ENCODE measurements at regions not wholly inside any gene's neighbourhood (a gene's known extent, or its start where the extent isn't known, plus 50 kb on each side); places are given as distances from the start of the nearest gene placed in this dataset.

DNA sequence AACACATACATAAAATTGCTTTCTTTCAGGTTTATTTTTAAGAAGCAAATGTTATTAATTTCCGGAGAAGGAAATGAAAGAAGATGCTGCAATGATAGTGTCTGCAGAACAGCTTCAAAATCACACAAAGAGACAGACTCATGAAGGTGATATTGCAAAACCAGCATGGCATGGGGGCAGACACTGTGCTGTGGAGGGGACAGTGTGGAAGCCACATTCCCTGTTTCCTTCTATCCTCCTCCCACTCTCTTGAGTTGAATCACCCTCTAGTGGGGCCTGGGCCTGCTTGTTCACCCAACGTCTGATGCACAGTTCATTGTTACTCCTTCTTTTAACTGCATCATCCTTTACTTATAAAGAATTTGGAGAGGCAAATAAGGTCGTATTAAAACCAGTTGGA lies 104.0 kb upstream of the INSIG1 start:
- CTCF ChIA-PET: interaction anchor here (0.8 to 1.6 kb wide), 4 partner anchors 59 to 266 kb away, joined by 3 to 5 read pairs (median 4); no protein-coding TSS in a partner anchor
- H3K4me3 ChIP-seq (replicated peaks in 1 of 3; ENCODE audit: insufficient read depth in 1 of 3, low read depth in 1 of 3, low read length in 3 of 3): no peak overlapping the region
- no peak overlapping the region for H3K27ac ChIP-seq (ENCODE audit: insufficient read depth, low read depth, low read length)
- TF ChIP-seq, protein P1, sequence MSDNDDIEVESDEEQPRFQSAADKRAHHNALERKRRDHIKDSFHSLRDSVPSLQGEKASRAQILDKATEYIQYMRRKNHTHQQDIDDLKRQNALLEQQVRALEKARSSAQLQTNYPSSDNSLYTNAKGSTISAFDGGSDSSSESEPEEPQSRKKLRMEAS (IDR thresholded peaks at IDR 0.05; ENCODE audit: insufficient read depth, insufficient read length): no peak
- TF ChIP-seq GATA2 (IDR thresholded peaks at IDR 0.05; ENCODE audit: insufficient read depth, insufficient read length, low read depth, low read length) (no peak), POLR2A (IDR thresholded peaks at IDR 0.05; ENCODE audit: low read depth, low read length) (no peak), MYC (IDR thresholded peaks at IDR 0.05; ENCODE audit: low read depth, low read length) (no peak), FOS (IDR thresholded peaks at IDR 0.05; ENCODE audit: borderline replicate concordance, insufficient read depth, low read length) (no peak), EZH2 (IDR thresholded peaks at IDR 0.05; ENCODE audit: borderline replicate concordance, low read depth, low read length, severe bottlenecking) (no peak), POLR2AphosphoS5 (IDR thresholded peaks at IDR 0.05; ENCODE audit: insufficient read depth, low read depth, low read length) (no peak), JUN (IDR thresholded peaks at IDR 0.05; ENCODE audit: borderline replicate concordance, insufficient read depth, insufficient read length, low read depth) (no peak)
- TF ChIP-seq, protein P2, sequence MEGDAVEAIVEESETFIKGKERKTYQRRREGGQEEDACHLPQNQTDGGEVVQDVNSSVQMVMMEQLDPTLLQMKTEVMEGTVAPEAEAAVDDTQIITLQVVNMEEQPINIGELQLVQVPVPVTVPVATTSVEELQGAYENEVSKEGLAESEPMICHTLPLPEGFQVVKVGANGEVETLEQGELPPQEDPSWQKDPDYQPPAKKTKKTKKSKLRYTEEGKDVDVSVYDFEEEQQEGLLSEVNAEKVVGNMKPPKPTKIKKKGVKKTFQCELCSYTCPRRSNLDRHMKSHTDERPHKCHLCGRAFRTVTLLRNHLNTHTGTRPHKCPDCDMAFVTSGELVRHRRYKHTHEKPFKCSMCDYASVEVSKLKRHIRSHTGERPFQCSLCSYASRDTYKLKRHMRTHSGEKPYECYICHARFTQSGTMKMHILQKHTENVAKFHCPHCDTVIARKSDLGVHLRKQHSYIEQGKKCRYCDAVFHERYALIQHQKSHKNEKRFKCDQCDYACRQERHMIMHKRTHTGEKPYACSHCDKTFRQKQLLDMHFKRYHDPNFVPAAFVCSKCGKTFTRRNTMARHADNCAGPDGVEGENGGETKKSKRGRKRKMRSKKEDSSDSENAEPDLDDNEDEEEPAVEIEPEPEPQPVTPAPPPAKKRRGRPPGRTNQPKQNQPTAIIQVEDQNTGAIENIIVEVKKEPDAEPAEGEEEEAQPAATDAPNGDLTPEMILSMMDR (IDR thresholded peaks at IDR 0.05; ENCODE audit: extremely low read depth in 1 of 2, insufficient read depth in 1 of 2, low read depth in 1 of 2, low read length in 2 of 2): no peak
- dilution Hi-C loops (cut with MboI; ENCODE audit: extremely low pct_ligation_motif_present, low sequenced_read_pairs): loop anchor here (25.0 kb wide), 1 partner anchor 144 kb away; no protein-coding TSS in a partner anchor
- no peaks in the 10 kb centered on the region for H3K4me1 ChIP-seq (ENCODE audit: control insufficient read depth, extremely low read depth, insufficient read depth, low read length)
- no peak overlapping the region for H3K4me2 ChIP-seq (ENCODE audit: insufficient read depth, low read length)
- no TSS peak for BruUV-seq (replicated peaks)
- H3K9ac ChIP-seq (replicated peaks; ENCODE audit: extremely low read depth, insufficient read depth, low read length): no peak overlapping the region
- H3K27me3 ChIP-seq (ENCODE audit: control insufficient read depth in 2 of 2, insufficient read depth in 2 of 2, low read length in 2 of 2): peaks cover 4 to 6% of the 10 kb centered on the region in 2 experiments
- H3K9me3 ChIP-seq (replicated peaks; ENCODE audit: control insufficient read depth, insufficient read depth, low read length): no peaks in the 10 kb centered on the region
- intact Hi-C loops (cut with micrococcal nuclease): no loop called here
- H2AFZ ChIP-seq (ENCODE audit: low read depth, low read length): no peak overlapping the region
- POLR2A ChIA-PET: no interaction called here
- H3K36me3 ChIP-seq (ENCODE audit: control insufficient read depth in 2 of 2, extremely low read depth in 1 of 2, insufficient read depth in 2 of 2, low read length in 2 of 2): no peaks in the 10 kb centered on the region
- FAIRE-seq (no peak), DNase-seq (ENCODE audit: low read depth, low spot score) (no peak)
- no peaks in the 10 kb centered on the region for H3K9me1 ChIP-seq (replicated peaks; ENCODE audit: control insufficient read depth, extremely low read depth, insufficient read depth, low read length)
- no peaks in the 10 kb centered on the region for H4K20me1 ChIP-seq (replicated peaks; ENCODE audit: control insufficient read depth, extremely low read depth, insufficient read depth, low read length)
- no peaks in the 10 kb centered on the region for H3K79me2 ChIP-seq (ENCODE audit: control insufficient read depth, insufficient read depth, low read length)
